GM12878 (cell line): ENCODE measurements at regions not wholly inside any gene's neighbourhood (a gene's known extent, or its start where the extent isn't known, plus 50 kb on each side); places are given as distances from the start of the nearest gene placed in this dataset.

ENCODE experiments used
- ATAC-seq: fragments of 200-7000 bp; cut with Tn5 transposase; 3 replicates; pipeline ENCODE4 v1.9.1; 2020; ENCODE audit warnings: mild to moderate bottlenecking, moderate library complexity
- BruUV-seq: library from RNA; stranded (reverse); fragments of 400-500 nt; replicated peaks from 2 replicates; lab custom pipeline; 2021; lab: Mats Ljungman, UMichigan
- CTCF ChIA-PET: fragments of 300-600 bp; sonication (Branson Sonifier 250); formaldehyde crosslinking; extraction: SDS; loops from one replicate; lab custom pipeline; 2021; ENCODE audit warnings: inconsistent platforms; lab: Yijun Ruan, JAX
- POLR2A ChIA-PET: fragments of 350-600 bp; formaldehyde crosslinking; extraction: SDS; loops from one replicate; lab custom pipeline; 2021; ENCODE audit warnings: inconsistent platforms; lab: Charles Lee
- RAD21 ChIA-PET: fragments of 300-600 bp; sonication (Branson Sonifier 250); formaldehyde crosslinking; loops from one replicate; lab custom pipeline; 2023; ENCODE audit warnings: antibody characterized with exemption; ENCODE audit not compliant: unreplicated experiment; lab: Charles Lee
- SMC1A ChIA-PET: fragments of 300-600 bp; sonication (Branson Sonifier 250); formaldehyde crosslinking; loops from one replicate; lab custom pipeline; 2023; ENCODE audit not compliant: unreplicated experiment, uncharacterized antibody; lab: Charles Lee
- DNase-seq: peaks from one replicate; pipeline ENCODE4 v3.0.0-alpha.2; 2011; ENCODE audit warnings: low read depth, low spot score
- FAIRE-seq: peaks from 3 replicates; lab custom pipeline; 2011; peaks lifted over from hg19 to GRCh38; lab: Jason Lieb, UNC
- H2AFZ ChIP-seq: 2 replicates; pipeline ENCODE4 v1.6.0; 2011; ENCODE audit warnings: low read depth, low read length, control low read depth; ENCODE audit not compliant: control insufficient read depth
- H3K27ac ChIP-seq: 2 replicates; pipeline ENCODE4 v1.5.1; 2011; ENCODE audit warnings: control low read depth; ENCODE audit not compliant: control insufficient read depth, insufficient read depth
- H3K27me3 ChIP-seq, 2 experiments: replicated peaks in 1 of 2; 2 replicates each; pipeline versions ENCODE4 v1.6.0 to v1.6.1; 2011; ENCODE audit warnings: low read length in 1 of 2; ENCODE audit not compliant: control insufficient read depth in 2 of 2, insufficient read depth in 2 of 2
- H3K36me3 ChIP-seq, 2 experiments: 2 replicates each; pipeline ENCODE4 v1.5.1; 2011; ENCODE audit warnings: low read length in 1 of 2; ENCODE audit not compliant: control insufficient read depth in 2 of 2, insufficient read depth in 2 of 2
- H3K4me1 ChIP-seq: 2 replicates; pipeline ENCODE4 v1.6.1; 2011; ENCODE audit warnings: mild to moderate bottlenecking, low read length, moderate library complexity, mixed read lengths; ENCODE audit not compliant: control insufficient read depth, insufficient read depth
- H3K4me2 ChIP-seq: 2 replicates; pipeline ENCODE4 v1.6.0; 2011; ENCODE audit warnings: control low read depth; ENCODE audit not compliant: control insufficient read depth, insufficient read depth
- H3K4me3 ChIP-seq: fragments of 200-600 bp; sonication (generic); 2 replicates; pipeline ENCODE4 v1.5.1; 2016
- H3K79me2 ChIP-seq: 2 replicates; pipeline ENCODE4 v1.6.0; 2011; ENCODE audit warnings: low read length; ENCODE audit not compliant: control insufficient read depth, insufficient read depth
- H3K9ac ChIP-seq: 2 replicates; pipeline ENCODE4 v1.8.0; 2011; ENCODE audit warnings: low read length, control low read depth, mixed read lengths; ENCODE audit not compliant: control insufficient read depth, insufficient read depth
- H3K9me3 ChIP-seq: replicated peaks from 3 replicates; pipeline ENCODE4 v1.5.1; 2011; ENCODE audit warnings: mild to moderate bottlenecking, low read length; ENCODE audit not compliant: control insufficient read depth, insufficient read depth
- H4K20me1 ChIP-seq: 2 replicates; pipeline ENCODE4 v1.6.0; 2011; ENCODE audit not compliant: control insufficient read depth, insufficient read depth
- BACH1 ChIP-seq: fragments of 450-650 bp; IDR thresholded peaks from 2 replicates; pipeline ENCODE4 v1.6.1; 2017; ENCODE audit warnings: mild to moderate bottlenecking, borderline replicate concordance
- CHD2 ChIP-seq: IDR thresholded peaks from 2 replicates; pipeline ENCODE4 v1.6.1; 2011; ENCODE audit warnings: low read depth, low read length, improper control_type of control experiment, borderline replicate concordance
- E4F1 ChIP-seq: fragments of 450-650 bp; IDR thresholded peaks from 2 replicates; pipeline ENCODE4 v1.6.1; 2018; ENCODE audit warnings: borderline replicate concordance, mild to moderate bottlenecking; ENCODE audit not compliant: partially characterized antibody
- FOS ChIP-seq: IDR thresholded peaks from 3 replicates; pipeline ENCODE4 v1.6.1; 2011; ENCODE audit warnings: borderline replicate concordance; ENCODE audit not compliant: insufficient read length; ENCODE audit errors: extremely low read depth
- NFYA ChIP-seq: IDR thresholded peaks from 2 replicates; pipeline ENCODE4 v1.6.1; 2011; ENCODE audit warnings: low read depth, mild to moderate bottlenecking, low read length, improper control_type of control experiment, borderline replicate concordance
- NKRF ChIP-seq: fragments of 450-650 bp; conservative IDR thresholded peaks from 2 replicates; pipeline ENCODE4 v1.6.1; 2017; ENCODE audit warnings: mild to moderate bottlenecking, moderate library complexity
- NR2C2 ChIP-seq: IDR thresholded peaks from 2 replicates; pipeline ENCODE4 v1.6.1; 2011; ENCODE audit warnings: borderline replicate concordance, low read depth; ENCODE audit not compliant: control insufficient read depth, insufficient read length
- NR2F1 ChIP-seq: fragments of 450-650 bp; conservative IDR thresholded peaks from 2 replicates; pipeline ENCODE4 v1.6.1; 2017; ENCODE audit warnings: mild to moderate bottlenecking
- SREBF2 ChIP-seq: IDR thresholded peaks from 2 replicates; pipeline ENCODE4 v1.6.1; 2012; ENCODE audit warnings: mild to moderate bottlenecking, low read length
- TCF3 ChIP-seq: IDR thresholded peaks from 2 replicates; pipeline ENCODE4 v1.6.1; 2012; ENCODE audit warnings: low read depth, mild to moderate bottlenecking, low read length, borderline replicate concordance; ENCODE audit not compliant: insufficient read depth
- USF2 ChIP-seq: IDR thresholded peaks from 2 replicates; pipeline ENCODE4 v1.6.1; 2011; ENCODE audit warnings: low read depth, low read length, improper control_type of control experiment, borderline replicate concordance
- ZNF207 ChIP-seq: fragments of 450-650 bp; IDR thresholded peaks from 2 replicates; pipeline ENCODE4 v1.6.1; 2014; ENCODE audit warnings: antibody characterized with exemption, mild to moderate bottlenecking, borderline replicate concordance
- ZNF384 ChIP-seq: IDR thresholded peaks from 2 replicates; pipeline ENCODE4 v1.6.1; 2012; ENCODE audit warnings: low read depth, mild to moderate bottlenecking, low read length, improper control_type of control experiment, borderline replicate concordance
- WGBS: methylation state at CpG from one replicate; pipeline ENCODE4 v1.1.6; 2016; ENCODE audit warnings: low lambda C conversion rate; ENCODE audit not compliant: insufficient replicate concordance, insufficient coverage; ENCODE audit errors: missing lambda C conversion rate; 5-methylcytosine and 5-hydroxymethylcytosine counted together
- in situ Hi-C: fragments of 300-500 bp; cut with MboI; formaldehyde crosslinking; loops from 9 replicates; pipeline ENCODE4 v1.14.3; 2018; ENCODE audit warnings: mixed read lengths
- intact Hi-C: fragments of 100-400 bp; cut with micrococcal nuclease; formaldehyde crosslinking; loops from one replicate; pipeline ENCODE4 v1.14.2; 2022; ENCODE audit not compliant: unreplicated experiment

- Histone ChIP-seq H3K36me3 (no peaks in the 10 kb centered on the region), H3K4me2 (no peak overlapping the region), H3K9me3 (no peaks in the 10 kb centered on the region), H3K4me3 (no peak overlapping the region), H4K20me1 (no peaks in the 10 kb centered on the region), H3K4me1 (no peaks in the 10 kb centered on the region), H3K27ac (no peak overlapping the region), H3K9ac (no peak overlapping the region), H2AFZ (no peak overlapping the region), H3K27me3 (no peaks in the 10 kb centered on the region), H3K79me2 (no peaks in the 10 kb centered on the region)
- POLR2A ChIA-PET = no interaction called here
- TF ChIP-seq CHD2 (no peak), TCF3 (no peak), ZNF207 (no peak), NFYA (no peak)
- ATAC-seq = no peak
- FAIRE-seq = no peak
- WGBS = 26% methylated on average over 3 of the region's 3 CpGs
- BruUV-seq = no TSS peak
- in situ Hi-C loops = no loop called here
- CTCF ChIA-PET = no interaction called here
- intact Hi-C loops = no loop called here
- RAD21 ChIA-PET = interaction anchor here (0.6 kb wide), 1 partner anchor 477 kb away, joined by 3 read pairs; no protein-coding TSS in a partner anchor
- SMC1A ChIA-PET = no interaction called here
- DNase-seq = no peak
Observed at GRCh38 chr9:106051545-106051944, 357.2 kb downstream of the TMEM38B start.

GRCh38 chr9:106052166-106052565 is 357.8 kb downstream of the TMEM38B start:
- no TSS peak for BruUV-seq
- RAD21 ChIA-PET = no interaction called here
- H3K79me2 ChIP-seq = no peaks in the 10 kb centered on the region
- H3K9me3 ChIP-seq = no peaks in the 10 kb centered on the region
- H3K4me3 ChIP-seq = no peak overlapping the region
- intact Hi-C loops (no loop called here), in situ Hi-C loops (no loop called here)
- no peaks in the 10 kb centered on the region for H4K20me1 ChIP-seq
- no peak overlapping the region for H3K27ac ChIP-seq
- H3K27me3 ChIP-seq = no peaks in the 10 kb centered on the region
- ATAC-seq = no peak
- DNase-seq = no peak
- H2AFZ ChIP-seq = no peak overlapping the region
- POLR2A ChIA-PET = no interaction called here
- H3K9ac ChIP-seq = no peak overlapping the region
- H3K4me2 ChIP-seq = no peak overlapping the region
- H3K4me1 ChIP-seq = no peaks in the 10 kb centered on the region
- CTCF ChIA-PET = no interaction called here
- H3K36me3 ChIP-seq = no peaks in the 10 kb centered on the region
- no peak for FAIRE-seq
- WGBS = 0% methylated on average over 2 of the region's 2 CpGs
- SMC1A ChIA-PET = no interaction called here
- TF ChIP-seq E4F1 = no peak
- TF ChIP-seq NR2C2 = no peak
- TF ChIP-seq USF2 = no peak
- no peak for TF ChIP-seq FOS
- no peak for TF ChIP-seq NR2F1
- no peak for TF ChIP-seq NKRF
- TF ChIP-seq ZNF384 = no peak
- TF ChIP-seq SREBF2 = no peak
- TF ChIP-seq BACH1 = no peak
